ENCODE measurements at regions not wholly inside any gene's neighbourhood (a gene's known extent, or its start where the extent isn't known, plus 50 kb on each side); places are given as distances from the start of the nearest gene placed in this dataset.

DNA sequence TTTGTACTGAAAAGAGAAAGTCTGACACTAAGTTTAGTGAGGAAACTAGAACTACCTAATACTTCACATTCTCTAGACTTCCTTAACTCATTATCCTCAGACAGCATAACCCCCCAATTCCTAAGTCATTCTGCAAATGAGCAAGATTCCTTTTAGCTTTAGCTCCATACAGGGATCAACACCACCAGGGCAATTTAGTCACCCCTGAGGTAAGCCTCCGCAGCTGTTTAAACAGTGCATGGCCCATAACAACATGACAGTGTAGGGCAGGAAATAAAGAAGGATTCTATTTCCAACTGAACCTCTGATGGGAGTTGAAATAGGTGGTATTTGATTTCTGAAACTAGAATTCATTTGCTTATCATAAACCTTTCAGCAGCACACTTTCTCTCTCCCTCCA lies 112.8 kb upstream of the DKK2 start:
- Histone ChIP-seq H3K9me3 (no peaks in the 10 kb centered on the region; the same call in 1 of the 2 replicates), H3K27me3 (no peaks in the 10 kb centered on the region), H3K36me3 (no peaks in the 10 kb centered on the region), H3K4me1 (no peaks in the 10 kb centered on the region; the same call in 1 of the 2 replicates), H3K4me3 (ENCODE audit: low read depth, low read length) (no peak overlapping the region)
- no peak for DNase-seq
- TF ChIP-seq, protein P1, sequence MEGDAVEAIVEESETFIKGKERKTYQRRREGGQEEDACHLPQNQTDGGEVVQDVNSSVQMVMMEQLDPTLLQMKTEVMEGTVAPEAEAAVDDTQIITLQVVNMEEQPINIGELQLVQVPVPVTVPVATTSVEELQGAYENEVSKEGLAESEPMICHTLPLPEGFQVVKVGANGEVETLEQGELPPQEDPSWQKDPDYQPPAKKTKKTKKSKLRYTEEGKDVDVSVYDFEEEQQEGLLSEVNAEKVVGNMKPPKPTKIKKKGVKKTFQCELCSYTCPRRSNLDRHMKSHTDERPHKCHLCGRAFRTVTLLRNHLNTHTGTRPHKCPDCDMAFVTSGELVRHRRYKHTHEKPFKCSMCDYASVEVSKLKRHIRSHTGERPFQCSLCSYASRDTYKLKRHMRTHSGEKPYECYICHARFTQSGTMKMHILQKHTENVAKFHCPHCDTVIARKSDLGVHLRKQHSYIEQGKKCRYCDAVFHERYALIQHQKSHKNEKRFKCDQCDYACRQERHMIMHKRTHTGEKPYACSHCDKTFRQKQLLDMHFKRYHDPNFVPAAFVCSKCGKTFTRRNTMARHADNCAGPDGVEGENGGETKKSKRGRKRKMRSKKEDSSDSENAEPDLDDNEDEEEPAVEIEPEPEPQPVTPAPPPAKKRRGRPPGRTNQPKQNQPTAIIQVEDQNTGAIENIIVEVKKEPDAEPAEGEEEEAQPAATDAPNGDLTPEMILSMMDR (IDR thresholded peaks at IDR 0.05; ENCODE audit: low read depth, low read length) = no peak

DNA sequence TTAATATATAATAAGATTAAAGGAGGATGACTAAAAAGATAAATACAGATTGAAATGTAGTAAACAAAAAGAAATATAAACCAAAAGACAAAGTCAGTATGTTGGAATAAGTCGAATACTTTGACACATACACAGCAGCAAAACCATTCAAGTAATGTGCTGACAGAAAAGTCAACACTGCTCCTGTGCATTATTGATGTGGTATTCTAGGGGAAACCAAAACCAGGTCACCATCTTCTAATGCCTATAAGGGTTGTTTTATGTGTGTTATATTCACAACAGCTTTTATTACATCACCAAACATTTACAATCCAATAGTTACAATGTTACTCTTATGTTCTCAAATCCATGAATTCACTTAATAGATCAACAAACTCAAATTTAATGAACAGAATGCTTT lies 111.8 kb upstream of the DKK2 start:
- no peaks in the 10 kb centered on the region for H3K36me3 ChIP-seq
- TF ChIP-seq, protein P1 (IDR thresholded peaks at IDR 0.05; ENCODE audit: low read depth, low read length) = no peak
- no peaks in the 10 kb centered on the region for H3K27me3 ChIP-seq
- H3K4me1 ChIP-seq = no peaks in the 10 kb centered on the region; the same call in 1 of the 2 replicates
- no peaks in the 10 kb centered on the region; the same call in 1 of the 2 replicates for H3K9me3 ChIP-seq
- H3K4me3 ChIP-seq (ENCODE audit: low read depth, low read length) = no peak overlapping the region
- no peak for DNase-seq

DNA sequence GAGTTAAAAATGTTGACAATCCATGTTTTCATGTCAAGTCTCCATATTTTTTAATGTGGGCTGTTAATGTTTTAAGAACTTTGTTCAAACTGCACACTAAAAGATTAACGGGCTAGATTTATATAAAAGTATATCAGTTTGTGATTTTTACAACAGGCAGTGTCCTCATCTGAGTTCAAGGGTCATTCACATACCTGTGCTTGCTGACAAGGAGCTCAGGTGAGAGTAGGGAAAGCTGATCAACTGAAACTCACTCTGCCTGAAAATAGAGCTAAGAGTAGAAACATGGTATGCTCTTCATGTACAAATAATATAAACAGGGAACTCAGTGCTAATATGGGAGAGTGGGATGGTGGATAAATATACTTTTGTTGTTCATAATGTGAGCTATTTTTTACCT lies 102.3 kb upstream of the DKK2 start:
- H3K4me3 ChIP-seq (ENCODE audit: low read depth, low read length) = no peak overlapping the region
- TF ChIP-seq, protein P1 (IDR thresholded peaks at IDR 0.05; ENCODE audit: low read depth, low read length) = no peak

DNA sequence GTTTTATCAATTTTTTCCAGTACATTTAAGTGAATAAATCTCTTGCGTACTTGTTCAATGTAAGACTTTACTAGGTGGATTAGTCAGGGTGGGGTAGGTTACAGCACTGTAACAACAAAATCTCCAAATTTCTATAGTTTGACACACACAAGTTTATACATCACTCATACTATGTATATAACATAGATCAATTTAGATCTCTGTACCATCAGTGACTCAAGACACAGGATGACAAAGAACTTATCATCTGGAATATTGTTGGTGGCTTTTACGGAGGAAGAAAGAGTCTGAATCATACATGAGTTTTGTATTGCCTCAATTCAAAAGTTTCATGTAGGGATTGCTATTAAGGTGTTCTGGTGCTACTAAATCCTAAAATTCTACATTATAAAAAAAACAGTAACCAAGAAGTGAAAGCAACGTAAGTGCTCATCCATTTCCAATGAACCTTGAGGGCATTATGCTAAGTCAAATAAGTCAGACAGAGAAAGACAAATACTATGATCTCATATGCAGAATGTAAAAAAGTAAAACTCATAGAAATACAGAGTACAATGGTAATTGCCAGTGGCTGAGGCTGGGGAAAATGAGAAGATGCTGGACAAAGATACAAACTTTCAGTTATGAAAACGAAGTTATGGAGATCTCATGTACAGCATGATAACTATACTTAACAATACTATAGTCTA lies 98.0 kb upstream of the DKK2 start:
- Histone ChIP-seq H3K4me3 (ENCODE audit: low read depth, low read length) (no peak overlapping the region), H3K9me3 (no peaks in the 10 kb centered on the region), H3K36me3 (no peaks in the 10 kb centered on the region), H3K27me3 (no peaks in the 10 kb centered on the region; the same call in 1 of the 2 replicates), H3K4me1 (no peaks in the 10 kb centered on the region)
- DNase-seq = no peak
- TF ChIP-seq, protein P1 (IDR thresholded peaks at IDR 0.05; ENCODE audit: low read depth, low read length) = no peak

More for the DNA sequence above, 102.3 kb upstream of the DKK2 start:
- no peaks in the 10 kb centered on the region for H3K4me1 ChIP-seq
- H3K36me3 ChIP-seq = no peaks in the 10 kb centered on the region
- DNase-seq = no peak
- H3K9me3 ChIP-seq = no peaks in the 10 kb centered on the region
- H3K27me3 ChIP-seq = no peaks in the 10 kb centered on the region

- H3K4me1 ChIP-seq = no peaks in the 10 kb centered on the region
- no peaks in the 10 kb centered on the region; the same call in 1 of the 2 replicates for H3K27me3 ChIP-seq
- no peaks in the 10 kb centered on the region for H3K9me3 ChIP-seq
- no peaks in the 10 kb centered on the region for H3K36me3 ChIP-seq
- no peak for DNase-seq
- no peak overlapping the region for H3K4me3 ChIP-seq (ENCODE audit: low read depth, low read length)
- TF ChIP-seq, protein P1 (IDR thresholded peaks at IDR 0.05; ENCODE audit: low read depth, low read length) = no peak
Observed at GRCh38 chr4:107131295-107131694, 95.2 kb upstream of the DKK2 start.

GRCh38 chr4:107130157-107130556 lies 94.0 kb upstream of the DKK2 start:
- TF ChIP-seq, protein P1 (IDR thresholded peaks at IDR 0.05; ENCODE audit: low read depth, low read length) = no peak
- Histone ChIP-seq H3K4me3 (ENCODE audit: low read depth, low read length) (no peak overlapping the region), H3K4me1 (no peaks in the 10 kb centered on the region), H3K36me3 (no peaks in the 10 kb centered on the region), H3K27me3 (no peaks in the 10 kb centered on the region; the same call in 1 of the 2 replicates), H3K9me3 (no peaks in the 10 kb centered on the region)
- DNase-seq = no peak

Measured in BE2C (cell line).